Kidney glomerular epithelial cell (primary cell): ENCODE measurements at regions not wholly inside any gene's neighbourhood (a gene's known extent, or its start where the extent isn't known, plus 50 kb on each side); places are given as distances from the start of the nearest gene placed in this dataset.
A peak's percentile ranks its signal among the peaks of the same experiment; 100 is the strongest.

Experiments
- DNase-seq: peaks from one replicate; lab custom pipeline; 2025; lab: John Stamatoyannopoulos, UW

DNA sequence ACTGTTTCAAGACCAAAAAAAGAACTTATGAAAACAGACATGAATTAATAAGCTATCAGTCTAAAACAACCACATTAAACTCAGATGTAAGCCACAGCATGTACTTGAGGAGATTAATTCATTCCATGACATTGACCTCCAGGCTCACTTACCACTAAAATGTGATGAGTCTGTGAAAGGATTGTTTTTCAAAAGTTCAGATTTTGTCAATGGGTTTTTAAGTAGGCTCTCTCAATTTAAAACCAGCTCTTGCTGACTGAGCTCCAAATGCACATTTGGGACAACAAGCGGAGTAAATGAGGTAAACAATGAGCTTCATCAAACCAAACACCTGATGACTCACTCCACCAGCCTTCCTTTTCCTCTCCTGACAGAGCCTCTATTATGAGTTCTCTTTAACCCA, 197.0 kb downstream of the SIM1 start:
- no peak for DNase-seq

DNA sequence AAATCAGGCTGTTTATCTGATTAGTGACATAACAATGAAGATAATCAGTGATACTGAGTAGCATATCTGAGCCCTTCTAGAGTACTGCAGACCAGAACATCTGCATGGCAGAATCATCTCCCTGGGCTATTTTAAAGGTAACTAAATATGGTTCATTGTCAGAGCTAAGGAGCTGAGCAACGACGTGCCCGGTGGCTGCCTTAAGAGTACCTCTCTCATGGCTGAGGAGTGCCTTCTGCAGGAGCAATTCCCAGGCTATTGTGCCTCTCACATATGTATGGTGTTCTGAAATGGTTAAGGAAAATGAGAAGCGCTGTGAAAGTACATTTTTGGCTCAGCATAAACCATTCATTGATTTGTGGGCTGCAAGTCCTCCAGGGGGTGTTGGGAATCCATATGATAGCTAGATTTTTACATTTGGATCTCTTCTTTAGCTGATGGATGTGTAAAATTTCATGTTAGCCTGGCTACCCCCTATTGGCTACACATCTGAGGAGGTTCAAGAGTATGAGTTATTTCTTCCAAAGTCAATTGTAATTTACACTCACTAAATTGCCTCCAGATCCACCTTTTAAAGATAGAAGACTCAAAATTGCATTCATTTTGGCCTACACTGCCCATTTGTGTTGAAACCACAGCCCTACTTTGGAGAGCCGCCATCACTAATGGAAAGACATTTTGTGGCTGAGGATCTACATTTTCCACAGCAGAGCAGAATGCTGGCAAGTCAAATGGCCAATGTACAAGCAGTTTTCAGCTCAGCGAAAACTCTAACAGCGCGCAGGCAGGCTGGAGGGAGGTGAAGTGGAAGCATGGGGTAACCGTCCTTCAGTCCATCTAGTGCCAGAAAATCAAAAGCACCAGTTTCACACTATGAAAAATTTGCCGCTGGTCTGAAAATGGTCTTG, 198.0 kb downstream of the SIM1 start:
- no peak for DNase-seq

DNA sequence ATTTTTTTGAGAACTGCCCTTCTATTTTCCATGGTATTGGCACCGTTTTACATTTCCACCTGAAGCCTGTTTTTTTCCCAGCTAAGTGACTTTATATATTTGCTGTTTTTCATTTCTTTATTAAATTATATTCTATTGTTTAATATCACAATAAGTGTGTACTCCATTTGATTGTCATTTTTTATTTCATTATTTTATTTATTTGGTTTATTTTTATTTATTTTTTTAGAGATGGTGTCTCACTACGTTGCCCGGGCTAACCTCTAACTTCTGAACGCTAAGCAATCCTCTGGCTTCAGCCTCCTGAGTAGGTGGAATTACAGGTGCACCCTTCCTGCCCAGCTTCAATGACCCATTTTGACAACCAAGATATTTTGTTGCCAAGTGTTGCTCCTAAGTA, 202.6 kb downstream of the SIM1 start:
- no peak for DNase-seq

DNA sequence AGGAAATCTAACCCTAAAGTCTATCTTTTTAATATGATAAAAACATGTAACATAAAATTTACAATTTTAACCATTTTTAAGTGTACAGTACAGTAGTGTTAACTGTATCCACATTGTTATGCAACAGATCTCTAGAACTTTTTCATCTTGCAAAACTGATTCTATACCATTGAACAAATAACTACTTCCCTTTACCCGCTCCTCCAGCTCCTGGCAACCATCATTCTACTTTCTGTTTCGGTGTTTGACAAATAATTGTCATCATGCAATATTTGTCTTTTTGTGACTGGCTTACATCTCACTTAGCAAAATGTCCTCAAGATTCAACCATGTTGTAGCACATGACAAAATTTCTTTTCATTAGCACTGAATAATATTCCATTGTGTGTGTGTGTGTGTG, 203.2 kb downstream of the SIM1 start:
- DNase-seq: no peak

DNA sequence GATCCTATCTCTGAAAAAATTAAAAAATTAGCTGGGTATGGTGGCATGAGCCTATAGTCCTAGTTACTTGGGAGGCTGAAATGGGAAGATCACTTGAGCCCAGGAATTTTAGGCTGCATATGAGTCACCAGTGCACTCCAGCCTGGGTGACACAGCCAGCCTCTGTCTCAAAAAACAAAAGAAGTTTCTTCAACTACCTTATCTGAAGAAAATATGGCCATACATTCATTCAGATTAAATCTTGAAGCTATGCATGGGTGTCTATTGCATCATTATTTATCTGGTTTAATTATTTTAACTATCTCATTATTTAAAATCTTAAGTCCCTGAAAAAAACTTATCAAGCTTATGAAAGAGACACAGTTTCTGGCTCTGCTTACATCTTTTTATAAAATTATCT, 204.1 kb downstream of the SIM1 start:
- no peak for DNase-seq

DNA sequence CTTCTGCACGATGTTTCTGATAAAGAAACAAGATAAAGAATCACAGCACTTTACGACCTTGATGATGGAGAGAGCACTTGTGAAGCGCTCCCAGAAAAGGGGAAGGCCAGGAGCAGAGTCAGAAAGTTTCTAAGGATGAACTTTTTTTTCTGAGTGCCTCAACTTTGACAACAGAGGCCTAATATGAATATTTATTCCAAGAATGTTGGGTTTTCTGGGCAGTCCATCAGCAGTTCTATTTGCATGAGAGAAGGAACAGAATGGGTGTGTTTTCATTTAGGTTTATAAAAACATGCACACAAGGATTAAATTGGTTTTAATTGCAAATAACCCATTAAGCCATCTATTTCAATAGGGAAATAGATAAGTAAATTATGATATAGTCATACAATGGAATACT, 204.9 kb downstream of the SIM1 start:
- DNase-seq: no peak

DNA sequence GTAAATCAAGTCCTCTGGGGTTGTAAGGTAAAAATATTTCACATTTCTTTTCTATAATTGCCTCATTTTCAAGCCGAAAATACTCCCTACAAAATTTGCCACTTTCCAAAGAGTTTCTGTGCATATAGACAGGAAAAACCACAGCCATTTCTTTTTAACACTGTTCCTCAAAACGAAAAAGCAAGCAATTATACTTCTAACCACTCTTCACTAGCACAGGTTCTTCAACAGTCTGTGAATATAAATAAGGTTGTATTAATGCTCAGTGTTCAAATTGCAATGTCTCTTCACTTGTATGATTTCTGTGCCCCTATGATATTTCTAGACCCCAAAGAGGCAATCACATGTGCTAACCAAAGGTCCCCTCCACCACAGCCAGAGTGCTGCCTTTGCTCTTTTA, 206.0 kb downstream of the SIM1 start:
- DNase-seq: no peak

DNA sequence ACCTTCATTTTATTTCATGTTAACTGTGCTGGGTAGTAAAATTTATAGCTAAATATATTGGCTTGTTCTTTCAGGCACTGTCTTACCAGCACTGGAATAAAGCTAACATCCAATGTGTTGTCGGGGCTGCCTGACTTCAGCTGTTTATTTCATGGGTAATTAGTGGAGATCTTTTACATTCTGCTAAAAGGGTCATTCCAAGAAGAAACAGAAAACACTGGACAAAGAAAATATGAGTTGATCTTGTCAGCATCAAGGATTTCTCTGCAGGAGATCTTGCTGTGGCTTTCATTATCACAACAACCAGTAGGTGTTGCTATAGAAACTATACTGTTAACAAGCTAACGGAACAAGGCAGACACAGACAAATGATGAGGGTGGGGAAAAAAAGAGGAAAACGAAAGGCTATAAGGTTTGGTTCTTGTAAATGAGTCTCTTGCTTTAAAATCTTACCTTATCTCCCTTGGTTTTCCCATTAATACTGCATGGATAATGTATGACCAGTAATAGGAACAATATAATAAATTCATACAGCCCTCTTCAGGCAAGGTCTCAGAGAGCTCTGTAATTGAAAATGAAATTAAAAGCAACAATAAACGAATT, 206.8 kb downstream of the SIM1 start:
- peak; percentile 65 for DNase-seq

DNA sequence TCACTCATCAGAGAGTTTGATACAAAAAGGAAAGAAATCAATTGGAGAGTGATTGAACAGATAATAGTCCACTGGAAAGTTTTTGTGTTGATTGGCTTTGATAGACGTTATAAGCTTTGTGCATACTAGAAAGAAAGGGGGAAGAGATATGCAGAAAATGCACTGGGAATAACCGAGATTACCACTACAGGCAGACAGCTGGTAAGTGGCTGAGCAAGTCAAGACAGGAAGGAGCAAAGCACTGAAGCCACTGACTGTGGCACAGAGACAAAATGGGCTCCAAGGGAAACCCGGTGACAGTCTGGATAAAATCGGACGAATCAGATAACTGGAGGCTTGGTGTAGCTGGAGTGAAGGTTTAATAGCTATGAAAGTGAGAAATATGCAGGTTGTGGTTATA, 209.0 kb downstream of the SIM1 start:
- DNase-seq: no peak

DNA sequence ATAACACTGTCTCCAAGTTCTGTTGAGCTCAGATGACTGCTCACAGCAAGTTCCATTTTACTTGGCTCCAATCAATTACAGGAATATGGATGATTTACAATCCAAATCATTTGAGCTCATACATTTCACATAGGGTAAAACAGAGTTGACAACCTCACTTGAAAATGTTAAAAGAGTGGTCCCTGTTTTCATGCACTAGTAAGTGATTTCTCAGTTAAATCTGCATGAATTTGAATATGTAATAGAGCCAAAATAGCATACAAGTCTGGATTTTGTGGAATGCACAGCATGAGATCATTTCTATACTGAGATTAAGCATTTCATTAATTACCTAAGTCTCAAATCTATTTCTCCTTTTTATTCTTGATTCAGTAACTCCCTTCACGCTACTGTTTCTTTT, 217.6 kb downstream of the SIM1 start:
- no peak for DNase-seq

DNA sequence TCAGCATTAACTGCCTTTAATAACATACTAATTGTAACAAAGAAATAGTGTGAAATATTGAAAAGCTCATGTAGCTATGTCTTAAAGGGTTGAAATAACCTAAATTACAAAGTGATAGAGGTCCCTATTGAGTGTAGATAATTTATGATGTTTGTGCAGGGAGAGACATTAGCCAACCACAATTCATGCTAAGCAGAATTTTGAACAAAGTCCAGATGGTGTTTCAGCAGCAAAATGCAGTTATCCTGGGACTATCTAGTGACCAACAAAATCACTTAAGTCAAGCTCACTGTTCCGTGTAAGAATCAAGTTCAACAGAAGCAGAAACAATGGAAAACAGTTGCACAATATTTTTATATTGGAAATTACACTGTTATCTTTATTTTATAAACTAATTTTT, 218.5 kb downstream of the SIM1 start:
- no peak for DNase-seq

DNA sequence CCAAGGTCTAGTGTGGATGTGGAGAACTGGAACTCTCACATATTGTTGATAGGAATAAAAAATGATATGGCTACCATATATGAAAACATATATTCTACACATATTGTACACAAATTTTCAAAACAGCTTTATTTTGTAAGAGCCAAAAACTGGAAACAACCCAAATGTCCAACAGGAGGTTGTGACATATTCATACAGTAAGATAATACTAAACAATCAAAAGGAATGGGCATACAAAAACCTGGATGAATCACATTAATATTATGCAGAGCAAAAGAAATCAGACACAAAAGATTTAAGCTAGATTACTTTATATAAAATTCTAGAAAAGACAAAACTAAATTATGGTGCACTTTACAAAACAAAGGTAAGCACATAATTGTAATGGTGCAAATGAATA, 223.9 kb downstream of the SIM1 start:
- DNase-seq: no peak

DNA sequence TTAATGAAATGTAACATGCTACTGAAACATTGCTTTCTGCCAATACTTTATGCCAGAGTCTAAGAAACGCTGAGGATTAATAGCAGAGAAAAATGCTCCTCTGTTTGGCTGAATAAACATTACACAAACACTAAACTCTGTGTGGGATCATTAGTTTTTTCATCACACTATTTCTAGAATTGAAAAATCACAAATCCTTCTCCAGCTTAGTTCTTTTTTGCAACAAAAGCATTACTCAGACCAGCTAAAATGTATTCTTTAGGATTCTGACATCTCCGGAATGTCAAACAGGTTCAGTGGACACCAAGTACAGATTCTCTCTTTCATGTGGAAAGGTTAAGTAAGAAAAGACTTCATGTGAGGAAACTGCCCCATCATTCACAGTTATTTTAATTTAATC, 226.9 kb downstream of the SIM1 start:
- peak; percentile 38 for DNase-seq

DNA sequence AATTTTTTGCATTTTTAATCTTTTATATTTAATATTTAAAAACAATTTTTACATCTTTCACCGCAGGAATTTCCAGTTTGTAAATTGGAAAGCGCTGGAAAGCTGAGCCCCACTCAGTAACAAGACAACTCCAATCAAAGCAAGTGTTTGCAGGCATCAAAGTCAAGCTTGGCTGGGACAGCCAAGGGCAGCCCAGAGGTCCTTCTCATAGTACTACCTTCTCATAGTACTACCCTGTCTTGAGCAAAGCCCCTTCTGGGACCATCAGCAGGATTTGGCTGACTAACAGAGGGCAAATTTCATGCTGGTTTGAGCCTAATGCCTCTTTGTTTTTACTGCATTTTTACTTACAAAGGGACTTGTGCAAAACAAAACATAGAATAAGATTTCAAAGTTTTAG, 228.3 kb downstream of the SIM1 start:
- DNase-seq: no peak

DNA sequence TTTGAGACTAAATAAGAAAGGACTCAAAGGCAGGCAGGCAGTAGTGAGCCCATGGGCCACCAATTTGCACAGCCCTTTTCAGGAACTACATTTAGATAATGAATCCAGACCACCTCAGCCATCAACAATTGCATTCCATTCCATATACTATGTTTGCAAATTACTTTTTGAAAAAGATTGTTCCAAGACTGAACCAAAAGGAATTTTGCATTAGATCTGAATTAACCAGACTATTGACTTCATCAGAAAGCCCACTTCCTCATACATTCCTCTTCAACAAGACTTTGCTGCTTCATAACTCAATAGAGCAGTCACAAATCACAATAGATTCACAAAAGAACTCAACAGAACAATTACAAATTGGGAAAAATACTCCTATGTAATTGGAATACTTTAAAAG, 229.1 kb downstream of the SIM1 start:
- DNase-seq: no peak

DNA sequence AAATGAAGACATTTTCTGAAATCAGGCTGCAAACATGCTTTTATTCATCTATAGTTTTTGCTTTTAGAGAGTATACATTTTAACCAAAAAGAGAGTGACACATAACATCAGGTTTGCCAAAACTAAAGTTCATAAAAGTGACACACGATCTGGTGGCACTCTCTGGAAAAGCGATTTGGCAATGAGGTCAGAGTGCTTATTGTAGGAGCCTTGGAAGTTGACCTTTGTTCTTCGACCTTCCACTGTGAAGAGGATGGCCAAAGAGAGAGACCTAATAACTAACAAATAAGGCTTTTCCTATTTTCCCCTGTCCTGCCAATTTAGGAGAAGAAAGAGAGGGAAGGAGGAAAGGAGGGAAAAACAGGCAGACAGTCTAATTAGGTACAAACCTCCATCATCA, 230.1 kb downstream of the SIM1 start:
- no peak for DNase-seq

DNA sequence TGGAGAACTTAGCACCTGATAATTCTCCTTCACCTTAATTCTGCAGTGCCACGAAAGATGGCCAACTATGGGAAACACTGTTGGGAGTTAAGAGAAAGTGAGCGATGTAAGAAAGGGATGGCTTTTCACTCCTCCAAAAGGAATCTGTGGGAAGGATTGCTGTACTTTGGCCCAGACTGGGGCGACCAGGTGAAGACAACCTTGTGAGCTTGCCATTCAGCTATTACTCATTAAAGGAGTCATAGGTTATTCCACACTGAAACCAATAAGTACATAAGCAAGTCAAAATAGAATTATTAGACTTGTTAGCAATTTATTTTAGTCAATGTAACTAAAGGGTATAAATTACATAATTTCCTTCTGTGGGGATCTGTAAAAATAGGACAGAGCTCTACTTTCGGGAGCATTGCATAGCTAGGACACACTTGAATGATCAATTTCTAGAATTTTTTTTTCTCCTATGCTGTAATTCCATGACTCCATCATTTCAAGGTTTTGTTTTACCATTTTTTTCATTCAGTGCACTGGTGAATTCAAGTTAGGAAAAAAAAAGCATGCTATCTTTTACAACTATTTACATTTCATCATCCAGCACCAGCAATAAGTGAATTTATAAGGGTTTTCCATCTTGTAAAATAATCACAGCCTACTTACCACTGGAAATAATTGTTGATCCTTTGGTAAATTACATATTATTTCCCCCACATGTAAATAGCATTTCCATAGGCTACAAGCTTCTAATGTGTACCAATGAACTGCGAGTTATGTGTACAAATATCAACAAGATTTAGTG, 231.7 kb downstream of the SIM1 start:
- DNase-seq: no peak

DNA sequence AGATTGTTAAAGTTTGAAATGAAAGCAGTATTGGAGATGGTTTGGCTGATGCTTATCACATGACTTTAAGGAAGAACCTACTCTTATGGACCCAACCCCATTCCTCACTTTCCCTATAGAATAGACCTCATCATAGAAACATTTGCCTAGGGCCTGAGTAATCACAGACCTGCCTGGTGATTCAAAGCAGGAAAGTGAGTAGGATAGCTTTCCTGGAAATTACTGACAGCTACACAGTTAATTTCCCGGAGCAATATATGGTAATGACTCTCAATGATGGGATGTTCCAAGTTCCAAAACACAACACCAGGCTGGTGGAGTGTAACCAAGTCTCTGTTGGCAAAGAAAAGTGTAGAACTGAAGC, 233.8 kb downstream of the SIM1 start:
- DNase-seq: no peak

DNA sequence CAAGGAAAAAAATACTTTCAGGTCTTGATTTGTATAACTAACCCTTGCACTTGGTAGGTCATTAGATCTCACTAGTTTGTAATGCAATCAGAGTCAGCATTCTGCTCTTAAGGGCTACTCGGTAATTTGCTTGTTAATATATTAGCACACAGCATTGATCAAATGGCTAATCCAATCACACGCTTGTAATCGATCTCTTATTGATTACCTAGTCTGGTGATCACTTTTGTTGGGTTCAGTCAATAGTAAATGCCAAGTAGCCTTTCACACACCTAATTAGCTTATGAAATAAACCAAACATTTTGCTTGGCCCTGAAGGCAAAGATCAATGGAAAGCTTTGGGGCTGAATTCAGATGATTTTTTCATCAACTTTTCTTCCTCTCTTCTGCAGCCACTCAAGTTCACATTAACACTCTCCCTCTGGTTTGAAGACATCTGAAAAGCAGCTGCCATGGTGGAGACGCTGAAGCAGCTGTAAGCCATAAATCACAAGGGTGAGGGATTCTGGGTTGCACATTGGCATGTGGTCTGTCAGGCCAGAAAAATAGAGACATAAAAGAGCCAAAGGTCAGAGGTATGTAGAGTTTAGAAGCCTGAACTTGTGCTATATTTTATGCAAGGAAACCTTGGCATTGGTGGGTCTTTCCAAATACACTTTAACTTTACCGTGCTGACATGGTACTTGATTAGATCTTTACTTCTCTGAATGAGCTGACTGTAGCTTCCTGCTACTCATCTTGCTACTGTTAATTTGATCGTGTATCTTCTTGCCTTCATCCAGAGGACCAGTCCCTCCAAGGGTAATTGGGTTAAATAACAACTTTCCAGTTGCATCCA, 234.4 kb downstream of the SIM1 start:
- DNase-seq: no peak

DNA sequence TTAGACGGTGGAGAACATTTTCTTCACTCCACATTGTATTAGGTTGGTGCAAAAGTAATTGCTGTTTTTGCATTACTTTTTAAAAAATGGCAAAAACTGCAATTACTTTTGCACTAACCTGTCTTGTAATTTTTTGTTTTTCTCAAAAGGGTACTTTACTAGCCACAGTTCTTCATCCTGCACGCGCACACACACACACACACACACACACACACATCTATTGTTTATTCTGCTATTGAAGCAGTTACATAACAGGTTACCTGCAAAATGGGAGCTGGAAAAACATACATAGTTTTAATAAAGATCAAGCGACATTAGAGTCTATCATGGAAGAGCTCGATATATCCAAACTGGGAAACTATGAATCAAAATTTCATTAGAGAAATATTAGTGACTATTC, 235.2 kb downstream of the SIM1 start:
- DNase-seq: no peak

DNA sequence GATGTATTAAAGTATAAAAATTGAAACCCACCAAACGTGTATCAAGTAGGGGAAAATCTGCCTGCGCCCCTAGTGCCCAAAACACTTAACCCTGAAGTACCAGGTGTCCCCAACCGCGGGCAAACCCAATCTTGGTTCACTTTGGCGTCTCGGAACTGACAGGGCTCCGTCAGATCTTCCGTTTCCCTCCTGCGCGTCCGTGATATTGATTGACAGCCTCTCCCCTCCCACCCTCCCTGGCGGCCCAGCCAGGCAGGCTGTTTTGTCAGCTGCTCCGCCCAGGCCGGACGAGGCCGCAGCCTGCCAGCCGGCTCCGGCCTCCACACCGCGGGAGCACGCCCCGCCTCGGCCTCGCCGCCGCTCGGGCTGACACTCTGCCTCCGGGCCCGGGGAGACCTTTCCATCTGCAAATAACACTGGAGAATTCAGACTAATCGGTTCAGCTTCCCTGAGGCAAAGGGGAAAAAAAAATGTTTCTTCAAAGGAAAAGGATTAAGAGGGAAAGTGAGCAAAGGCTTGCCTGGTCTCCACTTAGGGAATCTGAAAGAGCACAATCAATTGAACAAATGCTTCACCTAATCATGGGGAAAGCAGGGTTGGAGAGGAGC, 234.9 kb upstream of the MCHR2 start:
- DNase-seq: peak; percentile 39

DNA sequence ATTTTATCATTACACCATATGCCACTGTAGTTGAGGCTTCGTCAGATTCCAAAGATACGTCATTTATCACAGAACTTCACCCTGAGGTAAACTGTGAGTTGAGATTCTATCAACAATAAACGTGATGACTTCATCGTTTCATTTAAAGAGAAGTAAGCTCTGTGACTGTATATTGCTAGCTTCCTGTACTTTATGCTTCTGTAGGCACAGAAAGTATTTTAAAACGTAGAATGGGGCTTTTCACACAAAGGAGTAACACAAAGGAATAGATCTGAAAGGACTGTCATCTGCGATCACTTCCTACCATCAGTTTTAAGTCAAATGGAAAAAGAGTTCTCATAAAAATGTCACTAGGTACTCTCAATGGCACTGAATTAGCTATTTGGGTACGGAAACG, 234.4 kb upstream of the MCHR2 start:
- DNase-seq: no peak
